Fibroblast of skin of scalp (primary cell): ENCODE measurements at regions not wholly inside any gene's neighbourhood (a gene's known extent, or its start where the extent isn't known, plus 50 kb on each side); places are given as distances from the start of the nearest gene placed in this dataset.

ENCODE experiments used
- DNase-seq: peaks from one replicate; pipeline ENCODE4 v3.0.0-alpha.2; 2013

DNA sequence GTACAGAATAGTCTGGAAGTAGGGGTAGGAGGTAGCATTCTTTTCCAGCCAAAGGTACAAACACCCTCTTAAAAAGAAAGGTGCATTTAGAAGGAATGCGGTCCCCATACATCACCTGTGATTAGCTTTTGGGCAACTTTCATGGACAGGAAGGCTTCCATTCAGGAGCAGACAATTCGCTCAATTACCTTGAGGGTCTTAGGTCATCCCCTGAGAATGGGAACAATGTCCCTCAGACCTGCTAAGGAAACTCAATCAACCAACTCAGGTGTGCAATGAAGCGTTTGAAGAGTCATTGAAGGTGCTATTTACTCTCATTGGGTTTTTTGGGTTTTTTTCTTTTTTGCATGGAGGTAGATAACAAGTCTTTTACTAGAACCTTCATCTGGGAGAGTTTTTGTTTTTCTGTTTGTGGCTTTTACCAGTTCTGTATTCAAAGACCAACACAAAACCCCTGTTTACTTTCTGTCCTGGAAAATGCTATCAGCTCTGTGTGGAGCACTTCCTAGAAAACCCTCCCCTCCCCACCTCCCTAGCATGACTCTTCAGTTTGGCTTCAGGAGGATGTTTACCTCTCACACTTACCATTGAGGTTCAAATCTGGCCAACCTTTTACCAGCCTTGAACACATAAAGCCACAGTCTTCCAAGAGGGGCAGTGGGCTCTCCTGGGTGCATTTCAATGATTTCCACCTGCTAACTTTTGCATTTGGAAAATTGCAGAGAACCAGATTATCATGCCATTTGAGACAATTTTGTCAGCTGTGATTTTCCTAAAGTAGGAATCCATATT is 271.2 kb upstream of the PRDM1 start:
- DNase-seq = no peak

- no peak for DNase-seq
These were observed 275.1 kb upstream of the PRDM1 start for GRCh38 chr6:105810922-105811482.

GRCh38 chr6:105810105-105810921 is 275.8 kb upstream of the PRDM1 start:
- DNase-seq = peak; percentile 85

- no peak for DNase-seq
These were observed 277.6 kb upstream of the PRDM1 start for GRCh38 chr6:105808571-105808970.

- no peak for DNase-seq
These were observed 278.2 kb upstream of the PRDM1 start for GRCh38 chr6:105807905-105808304.

DNA sequence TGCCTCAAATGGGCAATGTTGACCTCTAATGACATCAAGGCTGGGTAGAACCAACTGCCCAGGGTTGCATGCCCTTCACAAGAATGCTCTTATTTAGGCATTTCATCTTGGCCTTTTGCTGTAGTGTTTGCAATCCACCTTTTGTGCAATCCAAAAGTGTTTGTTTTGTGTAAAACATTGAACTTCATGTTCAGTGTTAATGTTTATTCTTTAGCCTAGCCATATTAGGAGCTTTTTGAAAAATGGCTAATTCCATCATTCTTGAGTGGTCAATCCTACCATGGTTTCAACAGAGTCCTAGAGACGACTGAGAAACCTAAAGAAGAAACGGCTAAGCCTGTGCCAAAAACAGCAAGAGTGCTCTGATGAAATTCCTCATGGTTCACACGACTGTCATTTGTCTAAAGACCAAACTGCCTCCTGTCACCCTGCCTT is 279.6 kb upstream of the PRDM1 start:
- peak; percentile 61 for DNase-seq

DNA sequence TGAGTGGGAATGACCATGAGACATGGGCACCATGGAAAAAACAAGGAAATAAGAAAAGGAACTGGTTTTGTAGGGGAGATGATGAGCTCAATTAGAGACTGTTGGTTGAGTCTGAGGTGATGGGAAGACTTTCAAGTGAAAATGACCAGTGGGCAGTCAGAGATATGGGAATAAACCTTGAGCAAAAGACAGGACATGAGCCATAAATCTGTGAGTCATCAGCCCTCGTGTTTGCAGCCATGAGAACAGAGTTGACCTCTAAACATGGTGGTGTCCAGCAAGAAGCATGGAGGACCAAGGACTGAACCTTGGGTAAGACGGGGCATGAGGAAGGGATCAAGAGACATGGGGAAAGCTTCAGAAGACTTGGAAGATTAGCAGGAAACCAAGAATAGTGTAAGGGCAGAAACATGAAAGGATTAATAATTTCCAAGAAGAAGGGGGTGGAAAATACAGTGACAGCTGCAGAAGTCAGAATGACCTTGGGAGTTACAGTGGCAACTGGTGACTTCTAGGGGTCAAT is 280.6 kb upstream of the PRDM1 start:
- no peak for DNase-seq

DNA sequence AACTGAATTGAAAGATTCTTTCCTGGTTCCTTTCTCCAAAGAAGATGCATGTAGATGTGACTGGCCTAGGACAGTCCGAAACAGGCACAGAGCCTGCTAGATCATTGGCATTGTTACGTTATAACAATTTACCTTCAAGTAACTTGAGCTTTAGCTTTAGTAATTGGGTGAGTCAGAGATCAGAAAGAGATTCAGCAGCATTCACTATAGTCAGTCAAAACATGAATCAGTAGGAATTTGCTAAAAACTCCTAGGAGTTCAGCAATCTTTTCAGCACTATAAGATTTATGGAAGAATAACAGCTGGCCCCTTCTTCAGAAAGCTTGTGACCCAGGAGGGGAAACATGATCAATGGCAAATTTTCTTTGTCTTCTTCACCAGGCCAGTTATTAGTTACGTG is 281.7 kb upstream of the PRDM1 start:
- DNase-seq = peak; percentile 68

DNA sequence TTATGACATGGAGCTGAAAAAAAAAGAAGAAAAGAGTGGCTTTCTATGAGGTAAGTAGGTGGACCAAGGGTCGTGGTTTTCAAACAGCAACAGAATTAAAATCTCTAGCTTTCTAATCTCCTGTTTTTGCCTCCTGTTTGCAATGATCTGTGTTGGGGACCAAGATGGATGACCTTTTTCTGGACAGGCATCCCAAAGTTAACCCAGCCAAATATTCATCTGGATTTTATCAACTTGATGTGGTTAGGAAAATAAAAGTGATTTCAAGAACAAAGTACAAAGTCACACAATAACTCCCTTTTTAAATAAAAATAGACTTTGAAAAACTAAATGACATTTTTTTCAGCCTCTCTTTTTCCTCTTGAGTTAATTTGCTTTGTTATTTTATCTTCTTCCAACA is 282.1 kb upstream of the PRDM1 start:
- DNase-seq = no peak

DNA sequence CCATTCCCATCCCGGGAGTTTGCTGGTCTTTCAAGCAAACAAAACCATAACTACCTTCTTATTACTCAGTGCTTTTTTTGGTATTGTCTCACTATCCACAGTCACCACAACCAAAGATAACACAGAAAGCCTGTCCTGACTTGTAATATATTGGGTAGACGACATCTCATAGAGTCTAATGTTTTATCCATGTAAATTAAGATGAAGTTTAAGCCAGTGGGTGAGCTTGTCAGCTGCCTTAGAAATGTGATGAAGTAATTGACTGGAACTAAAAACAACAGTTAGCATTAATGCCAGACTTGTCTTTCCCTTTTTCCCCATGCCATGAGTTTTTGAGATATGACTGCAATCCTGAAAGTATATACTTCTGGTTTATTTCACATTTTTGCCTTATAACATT is 282.7 kb upstream of the PRDM1 start:
- DNase-seq = peak; percentile 81

DNA sequence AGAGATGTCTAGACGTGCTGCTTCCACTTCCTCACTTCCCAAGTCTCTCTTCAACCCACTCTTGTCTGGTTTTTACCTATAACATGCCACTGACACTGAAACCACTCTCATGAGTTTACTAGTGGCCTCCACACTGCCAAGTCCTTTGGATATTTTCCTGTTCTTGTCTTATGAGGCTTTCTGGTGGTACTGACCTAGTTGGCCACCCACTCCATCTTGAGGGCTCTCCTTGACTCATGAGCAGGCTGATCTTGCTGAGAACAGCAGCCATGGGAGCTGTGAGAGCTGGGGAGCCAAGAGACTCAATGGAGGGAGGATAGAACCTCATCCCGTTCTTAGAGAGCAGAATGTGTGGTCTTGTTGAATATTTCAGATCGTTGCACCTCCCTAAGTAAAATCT is 283.4 kb upstream of the PRDM1 start:
- no peak for DNase-seq

- no peak for DNase-seq
These were observed 285.3 kb upstream of the PRDM1 start for GRCh38 chr6:105800871-105801270.

- DNase-seq = no peak
These were observed 285.7 kb upstream of the PRDM1 start for GRCh38 chr6:105800398-105800797.

GRCh38 chr6:105799056-105799455 is 287.1 kb upstream of the PRDM1 start:
- DNase-seq = no peak

DNA sequence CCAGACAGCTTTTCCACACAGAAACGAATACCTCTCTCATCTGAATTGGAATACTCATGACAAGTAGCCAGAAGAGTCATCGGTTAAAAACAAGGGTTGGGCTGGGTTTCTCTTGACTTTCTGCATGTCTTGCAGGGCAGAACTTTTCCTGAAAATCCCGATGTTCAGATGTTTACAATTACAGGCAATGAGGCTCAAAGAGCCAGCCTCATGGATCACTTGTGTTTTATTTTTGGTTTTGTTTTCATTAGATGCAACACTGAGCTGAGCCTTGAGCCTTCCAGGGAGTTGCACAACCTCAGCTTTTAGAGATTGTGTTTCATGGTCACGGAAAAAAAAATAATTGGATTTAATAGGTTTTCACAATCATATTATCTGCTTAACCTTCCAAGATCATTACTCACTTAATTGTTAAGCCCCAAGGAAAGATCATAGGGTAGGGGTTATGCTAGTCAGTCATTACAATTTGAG is 288.1 kb upstream of the PRDM1 start:
- DNase-seq = peak; percentile 74

DNA sequence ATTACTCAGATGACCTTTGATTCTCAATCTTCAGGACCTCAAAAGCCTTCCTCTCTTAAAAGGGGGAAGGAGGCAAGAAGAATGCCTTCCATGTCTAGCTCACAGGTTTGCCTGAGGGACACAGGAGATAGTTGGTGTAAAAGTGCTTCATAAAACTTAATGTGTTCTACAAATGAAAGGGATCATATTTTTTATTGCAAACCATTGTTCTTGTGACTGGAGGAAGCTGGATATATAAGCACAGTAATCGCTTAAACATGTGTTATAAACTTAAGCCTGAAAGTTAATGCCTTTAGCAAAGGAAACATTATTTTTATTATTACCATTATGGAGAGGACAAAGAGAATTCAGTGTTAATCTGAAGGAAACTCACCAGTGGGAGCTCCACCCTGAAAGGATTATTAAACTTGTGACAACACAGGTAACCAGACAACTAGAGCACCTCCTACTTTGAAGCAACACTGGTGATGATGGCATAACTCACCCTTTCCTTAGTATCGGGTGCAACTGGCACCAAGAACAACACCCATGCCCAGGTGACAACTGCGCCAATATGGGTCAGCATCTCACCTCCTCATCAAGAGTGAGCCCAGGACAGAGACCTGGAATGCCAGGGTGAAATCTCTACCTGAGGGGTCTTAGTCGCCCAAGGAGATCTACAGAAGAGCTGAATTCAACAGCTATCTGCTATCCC is 288.7 kb upstream of the PRDM1 start:
- DNase-seq = no peak

GRCh38 chr6:105795913-105796517 is 290.1 kb upstream of the PRDM1 start:
- DNase-seq = no peak

DNA sequence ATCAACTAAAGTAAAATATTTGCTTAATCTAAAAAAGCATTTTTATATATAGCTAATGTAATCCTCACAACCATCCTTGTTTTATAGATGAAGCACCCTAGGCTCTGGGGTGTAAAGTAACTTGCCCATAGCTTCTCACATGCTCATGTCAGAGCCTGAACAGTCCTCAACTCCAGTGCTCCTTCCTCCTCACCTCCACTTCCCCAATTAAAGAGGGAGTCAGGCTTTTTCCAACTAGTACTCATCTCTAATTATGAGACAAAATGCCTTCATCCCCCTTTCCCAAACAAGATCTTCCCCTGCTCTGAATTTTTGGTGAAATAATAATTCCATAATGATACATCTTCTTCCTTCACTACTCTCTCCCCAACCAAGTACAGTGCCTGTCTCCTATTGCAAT is 290.8 kb upstream of the PRDM1 start:
- no peak for DNase-seq

GRCh38 chr6:105794870-105795269 is 291.3 kb upstream of the PRDM1 start:
- DNase-seq = no peak

DNA sequence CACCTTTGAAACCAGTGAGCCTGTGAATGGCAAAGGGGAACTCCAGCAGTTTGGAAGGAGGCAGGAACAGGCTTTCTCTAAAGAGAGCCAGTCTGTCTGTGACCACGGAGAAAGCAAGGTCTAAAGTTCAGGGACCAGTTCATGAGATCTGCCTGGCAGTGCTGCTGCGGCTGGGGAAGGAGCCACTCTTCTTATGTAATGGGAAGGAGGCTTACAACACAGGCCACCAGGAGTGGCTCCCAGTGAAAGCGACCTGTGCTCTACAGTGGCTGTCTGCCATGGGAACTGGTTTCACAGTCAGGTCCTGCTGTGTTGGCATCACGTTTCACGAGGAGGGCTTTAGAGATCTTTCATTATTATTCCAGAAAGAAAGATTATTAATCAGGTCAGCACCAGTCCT is 291.9 kb upstream of the PRDM1 start:
- DNase-seq = no peak

DNA sequence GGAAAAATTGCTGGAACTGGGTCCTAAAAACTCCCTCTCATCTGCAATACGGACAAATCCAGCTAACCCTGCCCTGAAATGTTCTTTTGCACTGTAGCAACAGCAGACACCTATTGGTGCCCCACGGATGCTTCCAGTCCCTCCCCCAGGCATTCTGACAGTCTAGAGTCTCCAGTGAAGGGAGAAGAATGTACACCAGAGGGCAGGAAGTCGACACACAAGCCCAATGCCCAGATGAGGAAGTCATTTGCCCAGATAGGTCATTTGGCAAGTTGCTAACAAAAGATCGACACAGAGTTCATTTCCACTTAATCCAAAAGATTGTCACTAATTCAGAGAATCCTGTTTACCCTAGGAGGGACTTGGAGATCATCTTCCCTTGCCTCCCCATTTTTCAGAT is 293.0 kb upstream of the PRDM1 start:
- no peak for DNase-seq
